T-helper 1 cell treated with Interleukin-12 subunit alpha and Interleukin-12 subunit beta and Interleukin-4 antibody, amounts not matched to agents 30 μg/mL and 1 μg/mL, for 36 hours (primary cell): ENCODE measurements at regions not wholly inside any gene's neighbourhood (a gene's known extent, or its start where the extent isn't known, plus 50 kb on each side); places are given as distances from the start of the nearest gene placed in this dataset.

Experiments
- H3K27ac Mint-ChIP-seq: one replicate; pipeline ENCODE4 v1.8.0; 2021; ENCODE audit warnings: mild to moderate bottlenecking, mixed read lengths
- H3K27me3 Mint-ChIP-seq: one replicate; pipeline ENCODE4 v1.8.0; 2021; ENCODE audit warnings: low read depth, mixed read lengths
- H3K36me3 Mint-ChIP-seq: one replicate; pipeline ENCODE4 v1.8.0; 2021; ENCODE audit warnings: low read depth, mixed read lengths
- H3K4me1 Mint-ChIP-seq: one replicate; pipeline ENCODE4 v1.8.0; 2021; ENCODE audit warnings: low read depth, mixed read lengths
- H3K4me3 Mint-ChIP-seq: one replicate; pipeline ENCODE4 v1.8.0; 2021; ENCODE audit warnings: mild to moderate bottlenecking, moderate library complexity, mixed read lengths
- H3K9me3 Mint-ChIP-seq: one replicate; pipeline ENCODE4 v1.8.0; 2021; ENCODE audit warnings: mixed read lengths

DNA sequence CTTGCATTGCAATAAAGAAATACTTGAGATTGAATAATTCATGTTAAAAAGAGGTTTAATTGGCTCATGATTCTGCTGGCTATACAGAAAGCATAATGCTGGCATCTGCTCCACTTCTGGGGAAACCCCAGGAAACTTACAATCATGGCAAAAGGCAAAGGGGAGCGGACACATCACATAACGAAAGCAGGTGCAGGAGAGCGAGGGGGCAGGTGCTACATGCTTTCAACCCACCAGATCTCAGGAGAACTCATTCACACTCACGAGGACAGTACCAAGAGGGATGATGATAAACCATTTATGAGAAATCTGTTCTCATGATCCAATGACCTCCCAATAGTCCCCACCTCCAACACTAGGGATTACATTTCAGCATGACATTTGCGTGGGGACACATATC lies 172.6 kb downstream of the RASSF9 start:
- Mint-ChIP-seq H3K4me1 (no peaks in the 10 kb centered on the region), H3K36me3 (no peaks in the 10 kb centered on the region), H3K27me3 (no peaks in the 10 kb centered on the region), H3K9me3 (peaks cover 2% of the 10 kb centered on the region), H3K27ac (no peak overlapping the region), H3K4me3 (no peak overlapping the region)

- Mint-ChIP-seq H3K4me1 (no peaks in the 10 kb centered on the region), H3K9me3 (no peaks in the 10 kb centered on the region), H3K4me3 (no peak overlapping the region), H3K27me3 (no peaks in the 10 kb centered on the region), H3K36me3 (no peaks in the 10 kb centered on the region), H3K27ac (no peak overlapping the region)
Observed at GRCh38 chr12:85664429-85664828, 171.8 kb downstream of the RASSF9 start.

GRCh38 chr12:85669911-85670310 lies 166.3 kb downstream of the RASSF9 start:
- H3K4me1 Mint-ChIP-seq = no peaks in the 10 kb centered on the region
- no peak overlapping the region for H3K27ac Mint-ChIP-seq
- no peak overlapping the region for H3K4me3 Mint-ChIP-seq
- no peaks in the 10 kb centered on the region for H3K9me3 Mint-ChIP-seq
- no peaks in the 10 kb centered on the region for H3K27me3 Mint-ChIP-seq
- no peaks in the 10 kb centered on the region for H3K36me3 Mint-ChIP-seq

GRCh38 chr12:85672436-85672835 lies 163.8 kb downstream of the RASSF9 start:
- Mint-ChIP-seq H3K4me1 (no peaks in the 10 kb centered on the region), H3K27ac (no peak overlapping the region), H3K9me3 (no peaks in the 10 kb centered on the region), H3K36me3 (no peaks in the 10 kb centered on the region), H3K27me3 (no peaks in the 10 kb centered on the region), H3K4me3 (no peak overlapping the region)

DNA sequence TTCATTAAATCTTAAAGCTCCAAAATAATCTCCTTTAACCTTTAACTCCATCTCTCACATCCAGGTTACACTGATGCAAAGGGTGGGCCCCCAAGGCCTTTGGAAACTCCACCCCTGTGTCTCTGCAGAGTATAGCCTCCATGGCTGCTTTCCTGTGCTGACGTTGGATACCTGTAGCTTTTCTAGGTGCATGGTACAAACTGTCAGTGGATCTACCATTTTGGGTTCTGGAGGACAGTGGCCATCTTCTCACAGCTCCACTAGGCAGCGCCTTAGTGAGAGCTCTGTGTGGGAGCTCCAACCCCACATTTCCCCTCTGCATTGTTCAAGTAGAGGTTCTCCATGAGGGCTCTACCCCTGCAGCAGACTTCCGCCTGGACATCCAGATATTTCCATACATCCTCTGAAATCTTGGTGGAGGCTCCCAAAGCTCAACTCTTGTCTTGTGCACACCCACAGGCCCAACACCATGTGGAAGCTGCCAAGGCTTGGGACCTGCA lies 162.2 kb downstream of the RASSF9 start:
- Mint-ChIP-seq H3K9me3 (no peaks in the 10 kb centered on the region), H3K4me3 (no peak overlapping the region), H3K27ac (no peak overlapping the region), H3K27me3 (no peaks in the 10 kb centered on the region), H3K4me1 (no peaks in the 10 kb centered on the region), H3K36me3 (no peaks in the 10 kb centered on the region)

DNA sequence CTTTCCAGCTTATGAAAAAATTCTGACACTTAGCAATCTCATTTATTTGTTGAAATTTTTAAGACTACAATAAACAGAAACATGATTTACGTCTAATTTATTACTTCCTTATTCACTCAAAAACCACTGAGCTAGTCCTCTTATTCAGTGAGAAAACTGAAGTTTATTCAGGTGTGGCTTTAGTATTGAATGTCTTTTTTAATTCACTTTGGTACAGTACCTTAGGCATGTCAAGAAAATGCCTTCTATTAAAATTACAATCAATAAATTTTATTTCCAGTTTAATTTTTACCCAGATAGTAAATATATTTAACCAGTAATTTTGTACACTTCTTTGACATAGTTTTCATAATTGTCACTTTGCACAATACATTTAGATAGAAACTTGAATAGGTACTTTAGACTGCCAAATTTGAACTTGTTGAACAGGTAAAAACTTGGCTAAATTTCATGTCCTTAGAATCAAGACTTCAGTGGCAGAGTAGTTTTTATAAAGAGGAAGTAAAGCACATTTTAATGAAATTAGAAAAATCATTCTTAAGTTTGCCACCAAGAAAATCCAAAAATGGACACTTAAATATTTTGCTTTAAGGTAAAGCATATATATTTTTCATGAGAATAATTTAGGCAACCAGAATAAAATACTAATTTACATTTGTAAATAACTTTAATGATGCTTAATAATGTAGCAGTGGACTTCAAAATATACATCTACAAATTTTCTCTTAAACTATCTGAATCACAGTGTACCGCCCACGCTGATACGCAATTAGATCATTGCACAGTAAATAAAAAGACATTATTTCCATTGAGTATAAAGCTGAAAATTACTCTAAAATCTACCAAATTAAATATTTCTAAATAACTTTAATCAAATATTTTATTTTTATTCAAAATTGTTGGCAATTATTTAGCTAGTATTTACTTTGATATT lies 159.1 kb downstream of the RASSF9 start:
- H3K4me3 Mint-ChIP-seq = no peak overlapping the region
- H3K27me3 Mint-ChIP-seq = no peaks in the 10 kb centered on the region
- no peak overlapping the region for H3K27ac Mint-ChIP-seq
- H3K9me3 Mint-ChIP-seq = peaks cover 8% of the 10 kb centered on the region
- H3K4me1 Mint-ChIP-seq = no peaks in the 10 kb centered on the region
- no peaks in the 10 kb centered on the region for H3K36me3 Mint-ChIP-seq

GRCh38 chr12:85679296-85679695 lies 156.9 kb downstream of the RASSF9 start:
- Mint-ChIP-seq H3K4me1 (no peaks in the 10 kb centered on the region), H3K4me3 (no peak overlapping the region), H3K27ac (no peak overlapping the region), H3K27me3 (no peaks in the 10 kb centered on the region), H3K9me3 (peaks cover 8% of the 10 kb centered on the region), H3K36me3 (no peaks in the 10 kb centered on the region)

- Mint-ChIP-seq H3K4me3 (no peak overlapping the region), H3K36me3 (no peaks in the 10 kb centered on the region), H3K4me1 (no peaks in the 10 kb centered on the region), H3K9me3 (peaks cover 8% of the 10 kb centered on the region), H3K27ac (no peak overlapping the region), H3K27me3 (no peaks in the 10 kb centered on the region)
Observed at GRCh38 chr12:85680881-85681280, 155.3 kb downstream of the RASSF9 start.

- no peaks in the 10 kb centered on the region for H3K4me1 Mint-ChIP-seq
- H3K27ac Mint-ChIP-seq = no peak overlapping the region
- no peak overlapping the region for H3K4me3 Mint-ChIP-seq
- no peaks in the 10 kb centered on the region for H3K27me3 Mint-ChIP-seq
- no peaks in the 10 kb centered on the region for H3K36me3 Mint-ChIP-seq
- peaks cover 8% of the 10 kb centered on the region for H3K9me3 Mint-ChIP-seq
Observed at GRCh38 chr12:85681333-85681732, 154.9 kb downstream of the RASSF9 start.

DNA sequence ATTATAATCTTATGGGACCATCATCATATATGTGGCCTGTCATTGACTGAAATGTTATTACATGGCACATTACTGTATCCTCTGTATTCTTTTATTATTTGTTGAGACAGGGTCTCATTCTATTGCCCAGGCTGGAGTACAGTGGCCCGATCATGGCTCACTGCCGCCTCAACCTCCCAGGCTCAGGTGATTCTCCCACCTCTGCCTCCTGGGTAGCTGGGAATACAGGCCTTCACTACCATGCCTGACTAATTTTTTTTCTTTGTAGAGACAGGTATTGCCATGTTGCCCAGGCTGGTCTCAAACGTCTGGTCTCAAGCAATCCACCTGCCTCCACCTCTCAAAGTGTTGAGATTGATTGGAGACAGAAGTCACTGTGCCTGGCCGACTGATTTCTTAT lies 153.2 kb downstream of the RASSF9 start:
- no peaks in the 10 kb centered on the region for H3K36me3 Mint-ChIP-seq

DNA sequence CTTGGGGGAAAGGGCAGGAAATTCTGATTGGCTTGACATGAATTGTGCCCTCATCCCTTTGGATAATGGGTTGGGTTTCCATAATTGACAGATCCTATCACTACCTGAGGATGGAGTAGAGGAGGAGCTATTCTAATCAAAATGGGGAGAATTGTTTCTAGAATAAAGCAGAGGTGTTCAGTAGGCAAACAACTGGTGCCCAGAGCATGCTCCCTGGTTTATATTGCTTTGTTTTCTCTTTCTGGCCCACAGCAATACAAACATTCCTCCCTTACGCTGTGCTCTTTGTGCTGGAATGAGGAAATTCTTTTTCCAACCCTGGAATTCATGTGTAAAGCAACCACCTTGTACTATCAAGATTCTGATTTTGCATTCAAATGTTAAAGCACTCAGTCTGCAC lies 147.4 kb downstream of the RASSF9 start:
- H3K36me3 Mint-ChIP-seq = no peaks in the 10 kb centered on the region
- H3K4me3 Mint-ChIP-seq = no peak overlapping the region
- H3K4me1 Mint-ChIP-seq = no peaks in the 10 kb centered on the region
- no peaks in the 10 kb centered on the region for H3K27me3 Mint-ChIP-seq
- H3K27ac Mint-ChIP-seq = no peak overlapping the region
- H3K9me3 Mint-ChIP-seq = no peaks in the 10 kb centered on the region

More for the DNA sequence above, 153.2 kb downstream of the RASSF9 start:
- Mint-ChIP-seq H3K4me3 (no peak overlapping the region), H3K27me3 (no peaks in the 10 kb centered on the region), H3K4me1 (no peaks in the 10 kb centered on the region), H3K27ac (no peak overlapping the region), H3K9me3 (peaks cover 8% of the 10 kb centered on the region)

DNA sequence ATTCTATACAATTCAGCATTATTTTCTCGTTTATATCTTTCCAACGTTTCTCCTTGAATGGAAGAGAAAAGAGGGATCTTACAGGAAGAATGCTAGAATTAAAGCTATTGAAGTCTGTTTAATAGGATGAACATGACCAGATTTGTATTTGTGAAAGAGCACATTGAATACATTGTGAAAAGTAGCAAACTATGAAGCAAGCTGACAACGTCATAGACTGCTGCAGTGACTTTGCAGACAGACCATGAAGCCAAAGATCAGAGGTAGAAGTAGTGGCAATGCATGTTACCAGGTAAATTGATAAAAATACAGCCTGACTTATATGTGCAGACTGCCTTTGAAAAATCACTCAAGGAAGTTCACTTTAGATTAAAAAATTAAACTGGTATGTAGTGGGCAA lies 146.1 kb downstream of the RASSF9 start:
- H3K27ac Mint-ChIP-seq = no peak overlapping the region
- H3K27me3 Mint-ChIP-seq = no peaks in the 10 kb centered on the region
- H3K9me3 Mint-ChIP-seq = no peaks in the 10 kb centered on the region
- H3K4me1 Mint-ChIP-seq = no peaks in the 10 kb centered on the region
- no peaks in the 10 kb centered on the region for H3K36me3 Mint-ChIP-seq
- no peak overlapping the region for H3K4me3 Mint-ChIP-seq

GRCh38 chr12:85693093-85693665 lies 143.0 kb downstream of the RASSF9 start:
- H3K9me3 Mint-ChIP-seq = no peaks in the 10 kb centered on the region
- H3K4me3 Mint-ChIP-seq = no peak overlapping the region
- no peaks in the 10 kb centered on the region for H3K4me1 Mint-ChIP-seq
- H3K27ac Mint-ChIP-seq = no peak overlapping the region
- H3K27me3 Mint-ChIP-seq = no peaks in the 10 kb centered on the region
- no peaks in the 10 kb centered on the region for H3K36me3 Mint-ChIP-seq

DNA sequence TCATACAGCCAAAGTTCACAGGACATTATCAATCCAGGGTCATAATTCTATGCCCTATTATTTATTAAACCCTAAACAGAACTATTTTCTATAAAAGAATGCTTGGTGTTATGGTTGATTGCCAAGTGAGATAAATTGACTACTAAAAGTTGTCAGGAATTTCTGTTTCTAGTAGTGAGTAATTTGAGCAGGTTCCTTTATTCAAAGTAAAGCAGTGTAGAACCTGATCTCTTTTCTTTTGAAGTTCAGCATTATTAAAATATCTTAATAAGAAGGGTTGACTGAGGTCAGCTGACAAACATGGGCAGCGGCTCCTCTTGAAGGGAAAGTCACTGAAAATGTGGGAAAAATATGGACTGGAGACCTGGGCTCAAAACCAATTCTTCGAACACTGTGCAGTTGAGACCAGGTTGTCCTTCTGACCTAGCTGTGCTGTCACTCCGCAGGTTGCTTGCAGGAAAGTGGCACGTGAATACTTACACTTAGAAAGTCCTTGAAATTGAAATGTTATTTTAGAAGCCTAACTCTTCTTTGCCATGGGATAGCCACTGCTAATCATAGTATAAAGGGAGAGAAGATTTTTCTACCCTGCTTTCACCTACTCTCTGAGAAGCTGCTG lies 141.0 kb downstream of the RASSF9 start:
- H3K4me3 Mint-ChIP-seq = no peak overlapping the region
- no peaks in the 10 kb centered on the region for H3K4me1 Mint-ChIP-seq
- no peak overlapping the region for H3K27ac Mint-ChIP-seq
- H3K36me3 Mint-ChIP-seq = no peaks in the 10 kb centered on the region
- no peaks in the 10 kb centered on the region for H3K27me3 Mint-ChIP-seq
- no peaks in the 10 kb centered on the region for H3K9me3 Mint-ChIP-seq

GRCh38 chr12:85697003-85697402 lies 139.2 kb downstream of the RASSF9 start:
- no peaks in the 10 kb centered on the region for H3K27me3 Mint-ChIP-seq
- H3K36me3 Mint-ChIP-seq = no peaks in the 10 kb centered on the region
- H3K4me3 Mint-ChIP-seq = no peak overlapping the region
- no peaks in the 10 kb centered on the region for H3K4me1 Mint-ChIP-seq
- H3K9me3 Mint-ChIP-seq = no peaks in the 10 kb centered on the region
- no peak overlapping the region for H3K27ac Mint-ChIP-seq
